ENCODE measurements at regions not wholly inside any gene's neighbourhood (a gene's known extent, or its start where the extent isn't known, plus 50 kb on each side); places are given as distances from the start of the nearest gene placed in this dataset.
"Not testable (repeated sequence)": the region's sequence is repeated elsewhere in the genome, so short reads cannot be mapped to it uniquely, and the experiment has no call there.

DNA sequence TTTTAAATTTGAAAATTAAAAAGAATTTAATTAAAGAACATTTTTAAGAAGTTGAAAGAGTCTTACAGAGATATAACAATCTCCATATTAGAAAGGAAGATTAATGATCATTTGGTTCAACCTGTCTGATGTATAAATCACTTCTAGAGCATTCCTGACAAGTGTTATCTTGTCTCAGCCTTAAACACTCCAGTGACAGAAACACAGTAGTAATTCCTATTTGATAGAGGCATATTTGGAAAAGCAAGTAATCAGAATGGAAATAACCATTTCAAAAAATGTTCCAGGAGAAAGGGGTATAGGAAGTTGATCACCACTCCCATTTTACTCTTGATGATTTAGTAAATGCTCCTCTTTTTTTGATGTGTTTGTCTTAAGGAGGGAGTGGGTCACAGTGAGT is 213.1 kb upstream of the FAM3C start:
- Histone ChIP-seq H3K27me3 (ENCODE audit: insufficient read depth, poor library complexity, severe bottlenecking) (no peaks in the 10 kb centered on the region), H3K4me3 (replicated peaks; ENCODE audit: insufficient read depth, low read length) (no peak overlapping the region), H3K27ac (replicated peaks) (no peak overlapping the region)
- TF ChIP-seq POLR2AphosphoS5 (IDR thresholded peaks at IDR 0.05; ENCODE audit: low read depth) (no peak), SPI1 (IDR thresholded peaks at IDR 0.05; ENCODE audit: borderline replicate concordance, low read depth) (no peak), GABPA (IDR thresholded peaks at IDR 0.05; ENCODE audit: low read depth) (no peak)
- TF ChIP-seq, protein P1, sequence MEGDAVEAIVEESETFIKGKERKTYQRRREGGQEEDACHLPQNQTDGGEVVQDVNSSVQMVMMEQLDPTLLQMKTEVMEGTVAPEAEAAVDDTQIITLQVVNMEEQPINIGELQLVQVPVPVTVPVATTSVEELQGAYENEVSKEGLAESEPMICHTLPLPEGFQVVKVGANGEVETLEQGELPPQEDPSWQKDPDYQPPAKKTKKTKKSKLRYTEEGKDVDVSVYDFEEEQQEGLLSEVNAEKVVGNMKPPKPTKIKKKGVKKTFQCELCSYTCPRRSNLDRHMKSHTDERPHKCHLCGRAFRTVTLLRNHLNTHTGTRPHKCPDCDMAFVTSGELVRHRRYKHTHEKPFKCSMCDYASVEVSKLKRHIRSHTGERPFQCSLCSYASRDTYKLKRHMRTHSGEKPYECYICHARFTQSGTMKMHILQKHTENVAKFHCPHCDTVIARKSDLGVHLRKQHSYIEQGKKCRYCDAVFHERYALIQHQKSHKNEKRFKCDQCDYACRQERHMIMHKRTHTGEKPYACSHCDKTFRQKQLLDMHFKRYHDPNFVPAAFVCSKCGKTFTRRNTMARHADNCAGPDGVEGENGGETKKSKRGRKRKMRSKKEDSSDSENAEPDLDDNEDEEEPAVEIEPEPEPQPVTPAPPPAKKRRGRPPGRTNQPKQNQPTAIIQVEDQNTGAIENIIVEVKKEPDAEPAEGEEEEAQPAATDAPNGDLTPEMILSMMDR (IDR thresholded peaks at IDR 0.05; ENCODE audit: insufficient read depth, low read length) = no peak
- TF ChIP-seq, protein P2, sequence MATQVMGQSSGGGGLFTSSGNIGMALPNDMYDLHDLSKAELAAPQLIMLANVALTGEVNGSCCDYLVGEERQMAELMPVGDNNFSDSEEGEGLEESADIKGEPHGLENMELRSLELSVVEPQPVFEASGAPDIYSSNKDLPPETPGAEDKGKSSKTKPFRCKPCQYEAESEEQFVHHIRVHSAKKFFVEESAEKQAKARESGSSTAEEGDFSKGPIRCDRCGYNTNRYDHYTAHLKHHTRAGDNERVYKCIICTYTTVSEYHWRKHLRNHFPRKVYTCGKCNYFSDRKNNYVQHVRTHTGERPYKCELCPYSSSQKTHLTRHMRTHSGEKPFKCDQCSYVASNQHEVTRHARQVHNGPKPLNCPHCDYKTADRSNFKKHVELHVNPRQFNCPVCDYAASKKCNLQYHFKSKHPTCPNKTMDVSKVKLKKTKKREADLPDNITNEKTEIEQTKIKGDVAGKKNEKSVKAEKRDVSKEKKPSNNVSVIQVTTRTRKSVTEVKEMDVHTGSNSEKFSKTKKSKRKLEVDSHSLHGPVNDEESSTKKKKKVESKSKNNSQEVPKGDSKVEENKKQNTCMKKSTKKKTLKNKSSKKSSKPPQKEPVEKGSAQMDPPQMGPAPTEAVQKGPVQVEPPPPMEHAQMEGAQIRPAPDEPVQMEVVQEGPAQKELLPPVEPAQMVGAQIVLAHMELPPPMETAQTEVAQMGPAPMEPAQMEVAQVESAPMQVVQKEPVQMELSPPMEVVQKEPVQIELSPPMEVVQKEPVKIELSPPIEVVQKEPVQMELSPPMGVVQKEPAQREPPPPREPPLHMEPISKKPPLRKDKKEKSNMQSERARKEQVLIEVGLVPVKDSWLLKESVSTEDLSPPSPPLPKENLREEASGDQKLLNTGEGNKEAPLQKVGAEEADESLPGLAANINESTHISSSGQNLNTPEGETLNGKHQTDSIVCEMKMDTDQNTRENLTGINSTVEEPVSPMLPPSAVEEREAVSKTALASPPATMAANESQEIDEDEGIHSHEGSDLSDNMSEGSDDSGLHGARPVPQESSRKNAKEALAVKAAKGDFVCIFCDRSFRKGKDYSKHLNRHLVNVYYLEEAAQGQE (IDR thresholded peaks at IDR 0.05; ENCODE audit: insufficient replicate concordance, low read depth) = no peak
- DNase-seq (ENCODE audit: low read depth in 1 of 2, low spot score in 1 of 2) = no peak

DNA sequence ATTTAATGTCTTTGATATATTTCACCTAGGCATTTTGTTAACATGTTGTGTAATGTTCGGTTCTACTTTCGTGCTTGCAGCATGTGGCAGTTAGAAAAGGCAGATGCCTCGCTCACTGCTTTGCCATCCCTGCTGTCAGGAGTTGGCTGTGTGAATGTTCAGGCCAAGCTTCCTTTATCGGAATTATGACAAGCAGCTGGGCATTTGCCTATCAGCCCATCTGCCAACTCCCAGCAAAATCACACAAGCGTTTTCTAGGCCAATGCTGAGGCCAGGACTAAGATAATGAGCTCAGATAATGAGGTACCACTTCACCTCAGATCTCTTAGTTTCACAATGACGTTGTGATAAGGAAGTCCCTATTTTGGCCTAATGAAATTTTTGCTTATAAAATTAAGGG is 212.7 kb upstream of the FAM3C start:
- H3K4me3 ChIP-seq (replicated peaks; ENCODE audit: insufficient read depth, low read length) = no peak overlapping the region
- no peaks in the 10 kb centered on the region for H3K27me3 ChIP-seq (ENCODE audit: insufficient read depth, poor library complexity, severe bottlenecking)
- TF ChIP-seq GABPA (IDR thresholded peaks at IDR 0.05; ENCODE audit: low read depth) (no peak), POLR2AphosphoS5 (IDR thresholded peaks at IDR 0.05; ENCODE audit: low read depth) (no peak), SPI1 (IDR thresholded peaks at IDR 0.05; ENCODE audit: borderline replicate concordance, low read depth) (no peak)
- TF ChIP-seq, protein P1 (IDR thresholded peaks at IDR 0.05; ENCODE audit: insufficient read depth, low read length) = no peak
- TF ChIP-seq, protein P2 (IDR thresholded peaks at IDR 0.05; ENCODE audit: insufficient replicate concordance, low read depth) = no peak
- H3K27ac ChIP-seq (replicated peaks) = no peak overlapping the region
- no peak for DNase-seq (ENCODE audit: low read depth in 1 of 2, low spot score in 1 of 2)

DNA sequence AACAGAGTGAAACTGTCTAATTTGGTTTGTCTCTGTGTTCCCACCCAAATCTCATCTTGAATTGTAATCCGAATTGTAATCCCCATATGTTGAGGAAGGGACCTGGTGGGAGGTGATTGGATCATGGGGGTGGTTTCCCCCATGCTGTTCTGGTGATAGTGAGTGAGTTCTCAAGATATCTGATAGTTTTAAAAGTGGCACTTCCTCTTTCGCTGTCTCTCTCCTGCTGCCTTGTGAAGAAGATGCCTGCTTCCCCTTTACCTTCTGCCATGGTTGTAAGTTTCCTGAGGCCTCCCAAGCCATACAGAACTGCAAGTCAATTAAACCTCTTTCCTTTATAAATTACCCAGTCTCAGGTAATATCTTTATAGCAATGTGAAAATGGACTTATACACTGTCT is 212.1 kb upstream of the FAM3C start:
- peak in 1 of 2 experiments; percentile 8 for DNase-seq (ENCODE audit: low read depth in 1 of 2, low spot score in 1 of 2)

DNA sequence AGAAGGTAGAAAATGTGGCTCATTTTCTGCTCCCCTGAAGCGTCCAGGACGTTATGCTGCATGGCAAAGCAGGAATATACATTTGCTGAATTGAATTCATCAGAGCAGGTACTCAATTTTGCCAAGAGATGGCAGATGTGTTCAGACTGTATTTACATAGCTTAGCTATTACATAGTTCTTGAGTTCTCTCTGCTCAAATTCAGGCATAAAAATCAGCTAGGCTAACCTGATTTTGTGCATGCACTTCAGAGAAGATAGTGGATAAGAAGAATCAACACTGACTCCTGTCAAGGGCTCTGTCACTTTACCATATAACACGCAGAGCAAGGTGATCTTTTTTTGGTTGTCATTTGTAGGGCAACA is 209.2 kb upstream of the FAM3C start:
- Histone ChIP-seq H3K4me3 (replicated peaks; ENCODE audit: insufficient read depth, low read length) (no peak overlapping the region), H3K27ac (replicated peaks) (no peak overlapping the region), H3K27me3 (ENCODE audit: insufficient read depth, poor library complexity, severe bottlenecking) (no peaks in the 10 kb centered on the region)
- no peak for TF ChIP-seq POLR2AphosphoS5 (IDR thresholded peaks at IDR 0.05; ENCODE audit: low read depth)
- no peak for TF ChIP-seq GABPA (IDR thresholded peaks at IDR 0.05; ENCODE audit: low read depth)
- TF ChIP-seq, protein P2 (IDR thresholded peaks at IDR 0.05; ENCODE audit: insufficient replicate concordance, low read depth) = no peak
- TF ChIP-seq SPI1 (IDR thresholded peaks at IDR 0.05; ENCODE audit: borderline replicate concordance, low read depth) = no peak
- TF ChIP-seq, protein P1 (IDR thresholded peaks at IDR 0.05; ENCODE audit: insufficient read depth, low read length) = no peak
- DNase-seq (ENCODE audit: low read depth in 1 of 2, low spot score in 1 of 2) = no peak

More for the DNA sequence above, 212.1 kb upstream of the FAM3C start:
- TF ChIP-seq SPI1 (IDR thresholded peaks at IDR 0.05; ENCODE audit: borderline replicate concordance, low read depth) = peak; percentile 92
- H3K4me3 ChIP-seq (replicated peaks; ENCODE audit: insufficient read depth, low read length); H3K27ac ChIP-seq (replicated peaks); H3K27me3 ChIP-seq (ENCODE audit: insufficient read depth, poor library complexity, severe bottlenecking): not testable (repeated sequence)
